HepG2 (cell line): ENCODE measurements at regions not wholly inside any gene's neighbourhood (a gene's known extent, or its start where the extent isn't known, plus 50 kb on each side); places are given as distances from the start of the nearest gene placed in this dataset.

ENCODE experiments used
- CCAR2 ChIP-seq: fragments of 200-400 bp; formaldehyde crosslinking; optimal IDR thresholded peaks from 2 replicates; pipeline ENCODE3; 2018; ENCODE audit warnings: low read depth, mild to moderate bottlenecking, low read length, moderate library complexity
- CEBPZ ChIP-seq: IDR thresholded peaks from 2 replicates; pipeline ENCODE4 v1.6.1; 2012; ENCODE audit warnings: low read length, improper control_type of control experiment
- DMTF1 ChIP-seq: sonication (generic); formaldehyde crosslinking; IDR thresholded peaks from 2 replicates; pipeline ENCODE4 v1.4.0; 2020; ENCODE audit warnings: mild to moderate bottlenecking, missing genetic modification reagents
- ELF1 ChIP-seq: sonication (generic); formaldehyde crosslinking; IDR thresholded peaks from 2 replicates; pipeline ENCODE4 v1.4.0; 2020; ENCODE audit warnings: missing genetic modification reagents
- HMGXB4 ChIP-seq, 2 experiments: sonication (generic) in 1 of 2; formaldehyde crosslinking in 1 of 2; IDR thresholded peaks; 2 replicates each; pipeline versions ENCODE4 v1.4.0 to v1.6.1; 2018 to 2020; ENCODE audit warnings: missing genetic modification reagents in 2 of 2, borderline replicate concordance in 1 of 2, low read depth in 1 of 2, mild to moderate bottlenecking in 1 of 2, missing biosample characterization in 1 of 2
- IRF1 ChIP-seq: sonication (generic); formaldehyde crosslinking; IDR thresholded peaks from 2 replicates; pipeline ENCODE4 v1.4.0; 2020; ENCODE audit warnings: low read depth, mild to moderate bottlenecking, missing genetic modification reagents
- ISL2 ChIP-seq: sonication (generic); formaldehyde crosslinking; IDR thresholded peaks from 2 replicates; pipeline ENCODE4 v1.5.0; 2020; ENCODE audit warnings: missing genetic modification reagents
- MIER2 ChIP-seq: IDR thresholded peaks from 2 replicates; pipeline ENCODE4 v1.6.1; 2016; ENCODE audit warnings: missing biosample characterization, missing genetic modification reagents
- MYPOP ChIP-seq: sonication (generic); formaldehyde crosslinking; IDR thresholded peaks from 2 replicates; pipeline ENCODE4 v1.8.1; 2023; ENCODE audit warnings: mild to moderate bottlenecking, moderate library complexity, missing genetic modification reagents
- NR2F6 ChIP-seq, 2 experiments: IDR thresholded peaks; 2 replicates each; pipeline ENCODE4 v1.6.1; 2016; ENCODE audit warnings: antibody characterized with exemption in 1 of 2, mild to moderate bottlenecking in 1 of 2
- PAX8 ChIP-seq: sonication (generic); formaldehyde crosslinking; IDR thresholded peaks from 2 replicates; pipeline ENCODE4 v1.8.0; 2022; ENCODE audit warnings: mild to moderate bottlenecking, missing genetic modification reagents, borderline replicate concordance
- RARA ChIP-seq: IDR thresholded peaks from 2 replicates; pipeline ENCODE4 v1.6.1; 2016; ENCODE audit warnings: missing genetic modification reagents, missing compliant biosample characterization
- SRY ChIP-seq: sonication (generic); formaldehyde crosslinking; IDR thresholded peaks from 2 replicates; pipeline ENCODE4 v1.8.0; 2022; ENCODE audit warnings: mild to moderate bottlenecking, missing genetic modification reagents
- TOPORS ChIP-seq: sonication (generic); formaldehyde crosslinking; IDR thresholded peaks from 2 replicates; pipeline ENCODE4 v1.8.0; 2023; ENCODE audit warnings: mild to moderate bottlenecking, missing genetic modification reagents
- ZNF207 ChIP-seq: fragments of 450-650 bp; IDR thresholded peaks from 2 replicates; pipeline ENCODE4 v1.6.1; 2016; ENCODE audit warnings: antibody characterized with exemption, borderline replicate concordance
- ZNF326 ChIP-seq: sonication (generic); formaldehyde crosslinking; IDR thresholded peaks from 2 replicates; pipeline ENCODE4 v1.4.0; 2020; ENCODE audit warnings: missing genetic modification reagents, borderline replicate concordance
- ZNF784 ChIP-seq: sonication (generic); formaldehyde crosslinking; IDR thresholded peaks from 2 replicates; pipeline ENCODE4 v1.5.1; 2020; ENCODE audit warnings: missing genetic modification reagents, mild to moderate bottlenecking, borderline replicate concordance

GRCh38 chr20:53786445-53787267 lies 193.0 kb upstream of the ZNF217 start (continued):
- TF ChIP-seq HMGXB4 (CRISPR knock-in tag; IDR thresholded peaks at IDR 0.05; ENCODE audit: borderline replicate concordance in 1 of 2, low read depth in 1 of 2) (peak in 1 of 2 experiments; percentile 35; a peak in 1 of 4 replicates), SRY (CRISPR knock-in tag) (no peak), MIER2 (CRISPR knock-in tag) (no peak), ZNF784 (CRISPR knock-in tag) (no peak; the same call in 1 of the 2 replicates), TOPORS (CRISPR knock-in tag) (peak; percentile 55; the same call in 1 of the 2 replicates), CCAR2 (no peak), RARA (CRISPR knock-in tag) (peak; percentile 80), ELF1 (CRISPR knock-in tag) (no peak), DMTF1 (peak; percentile 83; the same call in 1 of the 2 replicates), ZNF207 (no peak), IRF1 (CRISPR knock-in tag) (0 out of 2 replicates have a peak, but pooled peaks have one; percentile 27), CEBPZ (no peak), ZNF326 (CRISPR knock-in tag) (no peak), PAX8 (CRISPR knock-in tag) (peak; percentile 72; the same call in 1 of the 2 replicates), MYPOP (peak; percentile 45; the same call in 1 of the 2 replicates), ISL2 (CRISPR knock-in tag) (peak; percentile 47; the same call in 1 of the 2 replicates), NR2F6 (IDR thresholded peaks at IDR 0.05) (peak; percentile 84), NR2F6 (CRISPR knock-in tag; IDR thresholded peaks at IDR 0.05) (peak; percentile 86)
